Motor neuron (in vitro differentiated cells): ENCODE measurements at regions not wholly inside any gene's neighbourhood (a gene's known extent, or its start where the extent isn't known, plus 50 kb on each side); places are given as distances from the start of the nearest gene placed in this dataset.

Experiments used
- ATAC-seq, 8 experiments: fragments of 200-7000 bp; cut with Tn5 transposase; replicated peaks in 6 of 8; 2 replicates each; pipeline ENCODE4 v1.8.0; 2021; ENCODE audit warnings: mild to moderate bottlenecking in 8 of 8, moderate library complexity in 8 of 8
- H3K27ac ChIP-seq, 2 donors: fragments of 250-450 bp; sonication (Bioruptor Pico); 2 replicates each; pipeline ENCODE4 v1.9.0; 2021; ENCODE audit warnings: antibody characterized with exemption in 2 of 2, mild to moderate bottlenecking in 2 of 2, moderate library complexity in 1 of 2
- H3K4me1 ChIP-seq, 2 donors: fragments of 250-450 bp; sonication (Bioruptor Pico); replicated peaks in 1 of 2; 2 replicates each; pipeline ENCODE4 v1.6.1; 2021; ENCODE audit warnings: antibody characterized with exemption in 2 of 2, mild to moderate bottlenecking in 2 of 2, moderate library complexity in 1 of 2
- H3K4me3 ChIP-seq, 5 donors: fragments of 250-450 bp; sonication (Bioruptor Pico); 2 replicates each; pipeline ENCODE4 v1.9.0; 2021; ENCODE audit warnings: antibody characterized with exemption in 5 of 5, mild to moderate bottlenecking in 5 of 5, moderate library complexity in 4 of 5
- WGBS, 10 experiments: fragments of 450-650 bp; shearing (Covaris generic); methylation state at CpG; one replicate each; pipeline ENCODE4 v1.0.0; 2022; 5-methylcytosine and 5-hydroxymethylcytosine counted together
- in situ Hi-C, 9 experiments: fragments of 400-800 bp; cut with MboI; loops; one replicate each; pipeline ENCODE4 v1.15.0; 2021; ENCODE audit warnings: low sequenced_read_pairs in 9 of 9, low pct_unique_long_range_greater_than_20kb in 2 of 9; ENCODE audit not compliant: unreplicated experiment in 9 of 9

DNA sequence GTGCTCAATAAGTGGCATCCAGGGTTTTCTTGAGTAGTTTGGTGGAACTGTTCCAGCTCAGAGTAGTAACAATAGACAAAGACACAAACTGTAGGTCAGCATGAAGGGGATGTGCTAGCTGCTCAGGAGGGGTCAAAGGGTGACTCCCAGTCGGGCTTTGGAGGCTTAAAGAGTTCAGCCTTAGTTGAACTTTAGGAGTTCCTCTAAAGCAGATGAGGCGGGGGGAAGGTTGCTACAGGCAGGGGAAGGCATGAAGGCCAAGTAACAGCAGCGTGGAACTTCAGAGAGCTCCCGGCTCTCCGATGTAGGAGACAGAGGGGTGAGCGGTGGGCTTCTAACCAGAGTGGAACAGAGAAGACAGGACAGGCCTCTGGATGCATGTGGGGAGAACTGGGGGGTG lies 115.5 kb upstream of the CD93 start:
- peaks cover 4 to 13% of the 10 kb centered on the region in 2 donors for H3K4me1 ChIP-seq
- no peak for ATAC-seq
- no peak overlapping the region for H3K27ac ChIP-seq
- in situ Hi-C loops: no loop called here
- WGBS, 10 experiments: 47 to 78% (median 64%) methylated on average over 1 to 3 of the region's 6 CpGs; no CpG with 5 or more reads in 6 of the 10 experiments
- H3K4me3 ChIP-seq: no peak overlapping the region

DNA sequence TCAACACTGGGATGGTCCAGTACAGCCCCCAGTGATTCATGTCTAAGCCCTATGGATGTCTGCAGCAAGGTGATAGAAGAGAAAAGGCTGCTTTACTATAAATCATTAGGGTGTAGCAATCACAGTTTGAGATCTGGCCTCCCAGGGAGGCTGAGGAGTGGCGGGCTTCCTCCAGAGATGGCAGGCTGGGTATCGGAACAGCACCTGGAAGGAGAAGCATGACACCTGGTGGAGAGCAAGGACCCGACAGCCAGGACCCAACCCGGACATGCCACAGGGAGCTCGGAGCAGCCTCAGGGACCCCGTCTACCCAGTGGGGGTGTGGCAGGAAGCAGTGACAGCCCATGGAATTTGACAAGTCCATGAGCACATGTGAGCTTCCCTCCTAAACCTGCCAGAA lies 114.8 kb upstream of the CD93 start:
- peak in 2 of 8 experiments; percentile 45 to 68 for ATAC-seq
- H3K27ac ChIP-seq: no peak overlapping the region
- H3K4me1 ChIP-seq: peaks cover 4 to 10% of the 10 kb centered on the region in 2 donors
- in situ Hi-C loops: no loop called here
- H3K4me3 ChIP-seq: no peak overlapping the region
- WGBS, 10 experiments: 60% methylated on average over 1 of the region's 6 CpGs; no CpG with 5 or more reads in 9 of the 10 experiments

GRCh38 chr20:23200413-23200812 lies 114.3 kb upstream of the CD93 start:
- Histone ChIP-seq H3K4me1 (peaks cover 3 to 7% of the 10 kb centered on the region in 2 donors), H3K4me3 (no peak overlapping the region), H3K27ac (no peak overlapping the region)
- in situ Hi-C loops: no loop called here
- no peak for ATAC-seq
- 48 to 100% (median 90%) methylated on average over 1 to 10 of the region's 12 CpGs; no CpG with 5 or more reads in 3 of the 10 experiments for WGBS, 10 experiments

GRCh38 chr20:23199356-23199755 lies 113.2 kb upstream of the CD93 start:
- 79 to 100% (median 83%) methylated on average over 1 to 3 of the region's 3 CpGs; no CpG with 5 or more reads in 2 of the 10 experiments for WGBS, 10 experiments
- no peak for ATAC-seq
- in situ Hi-C loops: no loop called here

GRCh38 chr20:23198815-23199214 lies 112.7 kb upstream of the CD93 start:
- Histone ChIP-seq H3K4me3 (no peak overlapping the region), H3K4me1 (no peaks in the 10 kb centered on the region), H3K27ac (no peak overlapping the region)
- in situ Hi-C loops: no loop called here
- no peak for ATAC-seq

More at GRCh38 chr20:23199356-23199755, 113.2 kb upstream of the CD93 start:
- Histone ChIP-seq H3K27ac (no peak overlapping the region), H3K4me1 (no peaks in the 10 kb centered on the region), H3K4me3 (no peak overlapping the region)

- Histone ChIP-seq H3K4me1 (no peaks in the 10 kb centered on the region), H3K4me3 (no peak overlapping the region), H3K27ac (no peak overlapping the region)
- no peak for ATAC-seq
- in situ Hi-C loops: no loop called here
- 54 to 100% (median 87%) methylated on average over 1 to 4 of the region's 4 CpGs for WGBS, 10 experiments
Observed at GRCh38 chr20:23197836-23198235, 111.7 kb upstream of the CD93 start.

GRCh38 chr20:23195636-23196035 lies 109.5 kb upstream of the CD93 start:
- ATAC-seq: no peak

GRCh38 chr20:23193801-23194384 lies 107.8 kb upstream of the CD93 start:
- Histone ChIP-seq H3K4me3 (no peak overlapping the region), H3K27ac (no peak overlapping the region), H3K4me1 (no peaks in the 10 kb centered on the region)
- WGBS, 10 experiments: 0 to 92% (median 65%) methylated on average over 1 to 5 of the region's 5 CpGs; no CpG with 5 or more reads in 2 of the 10 experiments
- in situ Hi-C loops: no loop called here
- ATAC-seq: no peak

More at GRCh38 chr20:23195636-23196035, 109.5 kb upstream of the CD93 start:
- Histone ChIP-seq H3K4me1 (no peaks in the 10 kb centered on the region), H3K4me3 (no peak overlapping the region), H3K27ac (no peak overlapping the region)
- 31 to 100% (median 100%) methylated on average over 1 of the region's 1 CpG; no CpG with 5 or more reads in 1 of the 10 experiments for WGBS, 10 experiments
- in situ Hi-C loops: no loop called here

- in situ Hi-C loops: no loop called here
- Histone ChIP-seq H3K27ac (no peak overlapping the region), H3K4me3 (no peak overlapping the region), H3K4me1 (no peaks in the 10 kb centered on the region)
- ATAC-seq: no peak
- WGBS, 10 experiments: 51 to 90% (median 89%) methylated on average over 2 to 3 of the region's 3 CpGs; no CpG with 5 or more reads in 3 of the 10 experiments
Observed at GRCh38 chr20:23192469-23192868, 106.3 kb upstream of the CD93 start.

DNA sequence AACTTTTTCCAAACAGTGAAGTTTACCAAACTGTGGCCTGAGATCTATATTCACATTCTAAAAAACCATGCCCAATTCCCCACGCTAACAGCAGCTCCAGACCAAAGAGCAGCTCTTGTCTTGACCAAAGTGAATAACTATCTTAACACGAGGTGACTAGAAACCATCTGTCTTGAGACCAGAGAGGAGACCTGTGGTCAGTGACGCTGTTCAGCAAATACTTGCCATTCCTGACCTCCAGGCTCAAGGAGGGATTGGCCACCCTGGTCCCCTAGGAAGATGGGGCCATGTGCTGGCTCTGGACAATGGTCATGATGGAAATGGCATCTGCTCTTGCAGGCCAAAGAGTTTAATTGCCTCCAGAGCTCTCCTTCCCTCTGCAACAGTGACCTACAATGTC lies 104.4 kb upstream of the CD93 start:
- H3K27ac ChIP-seq: no peak overlapping the region
- H3K4me1 ChIP-seq: no peaks in the 10 kb centered on the region
- in situ Hi-C loops: no loop called here
- peak in 1 of 8 experiments; percentile 8 for ATAC-seq
- 50 to 100% (median 67%) methylated on average over 1 to 2 of the region's 3 CpGs; no CpG with 5 or more reads in 1 of the 10 experiments for WGBS, 10 experiments
- H3K4me3 ChIP-seq: no peak overlapping the region

DNA sequence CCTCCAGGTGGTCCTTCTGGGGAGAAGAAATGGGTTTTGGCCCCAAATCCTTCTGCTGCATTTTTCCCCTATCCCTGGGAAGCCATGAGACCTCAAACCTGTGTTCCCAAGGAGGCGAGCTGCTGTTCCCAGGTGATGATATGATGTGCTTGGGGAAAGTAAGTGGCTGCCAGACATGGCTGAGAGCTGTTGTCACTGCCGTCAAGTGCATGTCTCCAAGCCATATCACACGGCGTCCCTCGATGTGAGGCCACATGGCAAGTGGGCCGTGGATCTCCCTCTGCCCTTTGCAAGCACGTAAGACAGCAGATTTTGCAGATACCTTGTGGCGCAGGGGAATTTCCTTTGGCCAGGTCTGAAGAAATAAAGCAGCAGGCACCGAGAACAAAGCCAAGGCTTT lies 103.7 kb upstream of the CD93 start:
- in situ Hi-C loops: no loop called here
- H3K4me1 ChIP-seq: no peaks in the 10 kb centered on the region
- no peak overlapping the region for H3K4me3 ChIP-seq
- ATAC-seq: no peak
- WGBS, 10 experiments: 52 to 100% (median 83%) methylated on average over 1 to 7 of the region's 9 CpGs
- no peak overlapping the region for H3K27ac ChIP-seq

- Histone ChIP-seq H3K27ac (no peak overlapping the region), H3K4me3 (no peak overlapping the region), H3K4me1 (no peaks in the 10 kb centered on the region)
- in situ Hi-C loops: no loop called here
- WGBS, 10 experiments: 85% methylated on average over 5 of the region's 11 CpGs; no CpG with 5 or more reads in 9 of the 10 experiments
- ATAC-seq: no peak
Observed at GRCh38 chr20:23189341-23189740, 103.2 kb upstream of the CD93 start.

DNA sequence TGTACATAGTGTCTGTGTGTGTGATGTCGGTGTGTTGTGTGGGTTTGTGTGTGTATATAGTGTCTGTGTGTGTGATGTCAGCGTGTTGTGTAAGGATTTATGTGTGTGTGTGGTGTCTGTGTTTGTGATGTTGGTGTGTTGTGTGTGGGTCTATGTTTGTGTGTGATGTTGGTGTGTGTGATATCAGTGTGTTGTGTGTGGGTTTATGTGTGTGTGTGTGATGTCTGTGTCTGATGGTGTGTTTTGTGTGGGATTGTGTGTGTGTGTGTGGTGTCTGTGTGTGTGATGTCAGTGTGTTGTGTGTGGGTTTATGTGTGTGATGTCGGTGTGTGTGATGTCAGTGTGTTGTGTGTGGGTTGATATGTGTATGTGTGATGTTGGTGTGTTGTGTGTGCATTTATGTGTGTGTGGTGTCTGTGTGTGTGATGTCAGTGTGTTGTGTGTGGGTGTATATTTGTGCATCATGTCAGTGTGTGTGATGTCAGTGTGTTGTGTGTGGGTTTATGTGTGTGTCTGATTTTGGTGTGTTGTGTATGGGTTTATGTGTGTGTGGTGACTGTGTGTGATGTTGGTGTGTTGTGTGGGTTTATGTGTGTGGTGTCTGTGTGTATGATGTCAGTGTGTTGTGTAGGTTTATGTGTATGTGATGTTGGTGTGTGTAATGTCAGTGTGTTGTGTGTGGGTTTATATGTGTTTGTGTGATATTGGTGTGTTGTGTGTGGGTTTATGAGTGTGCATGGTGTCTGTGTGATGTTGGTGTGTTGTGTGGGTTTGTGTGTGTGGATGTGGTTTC lies 102.4 kb upstream of the CD93 start:
- 60 to 82% (median 76%) methylated on average over 1 to 3 of the region's 3 CpGs; no CpG with 5 or more reads in 6 of the 10 experiments for WGBS, 10 experiments
- in situ Hi-C loops: no loop called here
- H3K27ac ChIP-seq: no peak overlapping the region
- no peak overlapping the region for H3K4me3 ChIP-seq
- no peaks in the 10 kb centered on the region for H3K4me1 ChIP-seq
- ATAC-seq: no peak
